Neural progenitor cell (in vitro differentiated cells): ENCODE measurements at regions not wholly inside any gene's neighbourhood (a gene's known extent, or its start where the extent isn't known, plus 50 kb on each side); places are given as distances from the start of the nearest gene placed in this dataset.
"Not testable (repeated sequence)": the region's sequence is repeated elsewhere in the genome, so short reads cannot be mapped to it uniquely, and the experiment has no call there.

ENCODE experiments used
- DNase-seq: peaks from one replicate; pipeline ENCODE4 v3.0.0-alpha.2; 2016; ENCODE audit warnings: low spot score
- H2AFZ ChIP-seq: fragments of 200-600 bp; sonication (generic); replicated peaks from 2 replicates; pipeline ENCODE4 v1.6.1; 2016; ENCODE audit warnings: antibody characterized with exemption
- H3F3A ChIP-seq: fragments of 200-600 bp; sonication (generic); 2 replicates; pipeline ENCODE4 v1.6.1; 2016; ENCODE audit warnings: antibody characterized with exemption, low read depth
- H3K27ac ChIP-seq: fragments of 200-600 bp; sonication (generic); 2 replicates; pipeline ENCODE4 v1.5.1; 2016; ENCODE audit warnings: mild to moderate bottlenecking
- H3K27me3 ChIP-seq: fragments of 200-600 bp; sonication (generic); 2 replicates; pipeline ENCODE4 v1.6.1; 2016; ENCODE audit warnings: mild to moderate bottlenecking, moderate library complexity
- H3K36me3 ChIP-seq: fragments of 200-600 bp; sonication (generic); 2 replicates; pipeline ENCODE4 v1.5.1; 2016
- H3K4me1 ChIP-seq: fragments of 200-600 bp; sonication (generic); 2 replicates; pipeline ENCODE4 v1.6.1; 2016; ENCODE audit warnings: mixed run types
- H3K4me2 ChIP-seq: fragments of 200-600 bp; sonication (generic); 2 replicates; pipeline ENCODE4 v1.6.1; 2016
- H3K4me3 ChIP-seq: fragments of 200-600 bp; sonication (generic); 2 replicates; pipeline ENCODE4 v1.5.1; 2016
- H3K79me2 ChIP-seq: fragments of 200-600 bp; sonication (generic); 2 replicates; pipeline ENCODE4 v1.6.1; 2016; ENCODE audit warnings: low read depth
- H3K9ac ChIP-seq: fragments of 200-600 bp; sonication (generic); 2 replicates; pipeline ENCODE4 v1.6.1; 2016
- H3K9me3 ChIP-seq: fragments of 200-600 bp; sonication (generic); 2 replicates; pipeline ENCODE4 v1.5.1; 2016; ENCODE audit warnings: low read depth
- H4K20me1 ChIP-seq: fragments of 200-600 bp; sonication (generic); 2 replicates; pipeline ENCODE4 v1.6.1; 2016; ENCODE audit warnings: low read depth
- H3K27ac Mint-ChIP-seq: 3 replicates; pipeline ENCODE4 v1.8.0; 2021; ENCODE audit warnings: mixed read lengths
- H3K27me3 Mint-ChIP-seq: 2 replicates; pipeline ENCODE4 v1.8.0; 2022; ENCODE audit warnings: low read depth, mild to moderate bottlenecking, inconsistent platforms, moderate library complexity, mixed read lengths; ENCODE audit not compliant: insufficient read depth
- H3K36me3 Mint-ChIP-seq: 3 replicates; pipeline ENCODE4 v1.8.0; 2021; ENCODE audit warnings: mixed read lengths
- H3K4me1 Mint-ChIP-seq: 3 replicates; pipeline ENCODE4 v1.8.0; 2021; ENCODE audit warnings: mixed read lengths
- H3K4me3 Mint-ChIP-seq: 3 replicates; pipeline ENCODE4 v1.8.0; 2021; ENCODE audit warnings: mild to moderate bottlenecking, moderate library complexity, mixed read lengths
- H3K9me3 Mint-ChIP-seq: 3 replicates; pipeline ENCODE4 v1.8.0; 2020; ENCODE audit warnings: mixed read lengths
- CTCF ChIP-seq: fragments of 200-600 bp; sonication (generic); IDR thresholded peaks from 2 replicates; pipeline ENCODE4 v1.5.1; 2017; ENCODE audit warnings: antibody characterized with exemption, mild to moderate bottlenecking
- EZH2 ChIP-seq: fragments of 200-600 bp; sonication (generic); IDR thresholded peaks from 2 replicates; pipeline ENCODE4 v1.6.1; 2017; ENCODE audit warnings: antibody characterized with exemption, mild to moderate bottlenecking, moderate library complexity
- EZH2phosphoT487 ChIP-seq: fragments of 200-600 bp; sonication (generic); IDR thresholded peaks from 2 replicates; pipeline ENCODE4 v1.6.1; 2017; ENCODE audit warnings: antibody characterized with exemption

GRCh38 chr7:92909686-92910475 lies 73.5 kb upstream of the CDK6 start:
- H3K4me1 Mint-ChIP-seq = peaks cover 10% of the 10 kb centered on the region

GRCh38 chr7:92904244-92905131 lies 68.1 kb upstream of the CDK6 start:
- H3K27me3 ChIP-seq = no peaks in the 10 kb centered on the region
- H3K4me1 ChIP-seq = no peaks in the 10 kb centered on the region
- no peaks in the 10 kb centered on the region for H3K9me3 ChIP-seq
- no peak overlapping the region for H3K9ac ChIP-seq
- H4K20me1 ChIP-seq = no peaks in the 10 kb centered on the region
- H3K36me3 ChIP-seq = no peaks in the 10 kb centered on the region
- no peak overlapping the region for H3K27ac ChIP-seq
- H3K4me3 Mint-ChIP-seq = no peak overlapping the region
- H3K4me2 ChIP-seq = no peak overlapping the region
- DNase-seq = no peak
- no peaks in the 10 kb centered on the region for H3K36me3 Mint-ChIP-seq
- H3K4me1 Mint-ChIP-seq = peaks cover 16% of the 10 kb centered on the region
- TF ChIP-seq EZH2phosphoT487 (no peak), EZH2 (no peak), CTCF (no peak)
- no peak overlapping the region for H3K4me3 ChIP-seq
- peaks cover 3% of the 10 kb centered on the region for H3K9me3 Mint-ChIP-seq
- no peaks in the 10 kb centered on the region for H3K79me2 ChIP-seq
- no peaks in the 10 kb centered on the region for H3F3A ChIP-seq
- H2AFZ ChIP-seq = peak overlapping the region; percentile 44
- H3K27ac Mint-ChIP-seq = no peak overlapping the region
- no peaks in the 10 kb centered on the region for H3K27me3 Mint-ChIP-seq

More at GRCh38 chr7:92909686-92910475, 73.5 kb upstream of the CDK6 start:
- Histone ChIP-seq H3K4me1 (no peaks in the 10 kb centered on the region), H4K20me1 (no peaks in the 10 kb centered on the region), H3K4me2 (no peak overlapping the region), H3K9me3 (peaks cover 3% of the 10 kb centered on the region), H3K79me2 (no peaks in the 10 kb centered on the region), H3K36me3 (no peaks in the 10 kb centered on the region), H3K27ac (peak overlapping the region; percentile 22), H2AFZ (no peak overlapping the region), H3K4me3 (no peak overlapping the region), H3K9ac (no peak overlapping the region), H3K27me3 (no peaks in the 10 kb centered on the region), H3F3A (no peaks in the 10 kb centered on the region)
- Mint-ChIP-seq H3K27ac (no peak overlapping the region), H3K4me3 (no peak overlapping the region), H3K27me3 (no peaks in the 10 kb centered on the region), H3K9me3 (peaks cover 2% of the 10 kb centered on the region), H3K36me3 (peaks cover 1% of the 10 kb centered on the region)
- DNase-seq = no peak
- TF ChIP-seq CTCF = no peak
- TF ChIP-seq EZH2phosphoT487 = no peak
- no peak for TF ChIP-seq EZH2

- H3K9me3 Mint-ChIP-seq = peaks cover 48% of the 10 kb centered on the region
- peaks cover 3% of the 10 kb centered on the region for H3K36me3 Mint-ChIP-seq
- no peak for DNase-seq
- Histone ChIP-seq H3K36me3 (no peaks in the 10 kb centered on the region), H3K9ac (no peak overlapping the region), H3K4me2 (no peak overlapping the region), H3F3A (no peaks in the 10 kb centered on the region), H3K27ac (no peak overlapping the region), H3K4me3 (no peak overlapping the region), H4K20me1 (no peaks in the 10 kb centered on the region), H3K4me1 (no peaks in the 10 kb centered on the region), H3K9me3 (no peaks in the 10 kb centered on the region), H2AFZ (no peak overlapping the region), H3K27me3 (no peaks in the 10 kb centered on the region), H3K79me2 (no peaks in the 10 kb centered on the region)
- H3K4me1 Mint-ChIP-seq = no peaks in the 10 kb centered on the region
- H3K27ac Mint-ChIP-seq = no peak overlapping the region
- TF ChIP-seq EZH2 (no peak), EZH2phosphoT487 (no peak), CTCF (no peak)
- H3K27me3 Mint-ChIP-seq = peaks cover 2% of the 10 kb centered on the region
- H3K4me3 Mint-ChIP-seq = no peak overlapping the region
Observed at GRCh38 chr7:92898798-92899197, 62.4 kb upstream of the CDK6 start.

GRCh38 chr7:92894857-92895256 lies 58.5 kb upstream of the CDK6 start:
- H3K4me1 ChIP-seq, H3F3A ChIP-seq, H3K36me3 Mint-ChIP-seq, H3K27me3 Mint-ChIP-seq, H3K9ac ChIP-seq, H4K20me1 ChIP-seq, H3K36me3 ChIP-seq, H3K27ac Mint-ChIP-seq, H3K27me3 ChIP-seq, H3K4me1 Mint-ChIP-seq, DNase-seq, H3K4me2 ChIP-seq, H3K4me3 ChIP-seq, H2AFZ ChIP-seq, H3K79me2 ChIP-seq, H3K4me3 Mint-ChIP-seq, H3K9me3 ChIP-seq, H3K27ac ChIP-seq: not testable (repeated sequence)
- H3K9me3 Mint-ChIP-seq = peaks cover 61% of the 10 kb centered on the region
